Esophagus muscularis mucosa (tissue), 3 donors: ENCODE measurements at regions not wholly inside any gene's neighbourhood (a gene's known extent, or its start where the extent isn't known, plus 50 kb on each side); places are given as distances from the start of the nearest gene placed in this dataset.

ENCODE experiments used
- POLR2A ChIP-seq: fragments of 450-650 bp; IDR thresholded peaks from one replicate; pipeline ENCODE4 v1.6.1; 2017; ENCODE audit warnings: antibody characterized with exemption, moderate library complexity, mild to moderate bottlenecking, low read depth
- POLR2AphosphoS5 ChIP-seq, 2 donors: sonication (generic); formaldehyde crosslinking; IDR thresholded peaks; one replicate each; pipeline ENCODE4 v1.6.1; 2017; ENCODE audit warnings: antibody characterized with exemption in 2 of 2
- TF ChIP-seq, protein P1 (sequence below), 3 experiments: fragments of 200-600 bp in 2 of 3; fragments of 450-650 bp in 1 of 3; sonication (generic) in 2 of 3; IDR thresholded peaks; one replicate each; pipeline ENCODE4 v1.5.1; 2017 to 2019; ENCODE audit warnings: antibody characterized with exemption in 3 of 3, mild to moderate bottlenecking in 2 of 3, moderate library complexity in 1 of 3

DNA sequence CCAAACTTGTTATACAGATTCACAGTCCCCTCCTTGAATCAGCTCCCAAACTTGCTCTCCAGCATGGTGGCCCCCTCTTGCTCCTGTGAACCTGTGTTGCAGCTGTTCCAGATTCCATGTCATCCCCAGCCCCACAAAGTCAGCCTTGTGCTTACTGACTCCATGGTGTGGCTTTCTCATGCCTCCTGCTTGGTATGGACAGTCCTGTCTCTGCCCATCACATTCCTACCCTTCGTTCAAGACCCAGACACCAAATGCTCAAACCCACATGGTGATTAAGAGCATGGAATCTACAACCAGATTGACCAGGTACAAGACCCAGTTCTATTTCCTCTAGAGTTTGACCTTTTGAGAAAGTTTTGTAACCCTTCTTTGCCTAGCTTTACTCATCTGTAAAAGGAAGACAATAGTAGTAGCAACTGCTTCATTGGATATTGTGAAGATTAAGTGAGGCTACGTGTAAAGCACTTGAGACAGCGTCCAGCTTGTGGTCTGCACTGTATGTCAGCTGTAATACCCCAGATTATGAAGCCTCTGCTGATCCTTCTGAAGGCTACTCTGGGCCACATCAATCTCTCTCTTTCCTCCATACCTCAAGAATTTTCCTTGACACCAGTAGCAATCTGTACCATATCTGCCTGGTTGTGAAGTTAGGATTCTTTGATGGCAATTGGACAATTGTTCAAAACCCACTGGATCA lies 146.4 kb upstream of the HAAO start:
- TF ChIP-seq, protein P1, sequence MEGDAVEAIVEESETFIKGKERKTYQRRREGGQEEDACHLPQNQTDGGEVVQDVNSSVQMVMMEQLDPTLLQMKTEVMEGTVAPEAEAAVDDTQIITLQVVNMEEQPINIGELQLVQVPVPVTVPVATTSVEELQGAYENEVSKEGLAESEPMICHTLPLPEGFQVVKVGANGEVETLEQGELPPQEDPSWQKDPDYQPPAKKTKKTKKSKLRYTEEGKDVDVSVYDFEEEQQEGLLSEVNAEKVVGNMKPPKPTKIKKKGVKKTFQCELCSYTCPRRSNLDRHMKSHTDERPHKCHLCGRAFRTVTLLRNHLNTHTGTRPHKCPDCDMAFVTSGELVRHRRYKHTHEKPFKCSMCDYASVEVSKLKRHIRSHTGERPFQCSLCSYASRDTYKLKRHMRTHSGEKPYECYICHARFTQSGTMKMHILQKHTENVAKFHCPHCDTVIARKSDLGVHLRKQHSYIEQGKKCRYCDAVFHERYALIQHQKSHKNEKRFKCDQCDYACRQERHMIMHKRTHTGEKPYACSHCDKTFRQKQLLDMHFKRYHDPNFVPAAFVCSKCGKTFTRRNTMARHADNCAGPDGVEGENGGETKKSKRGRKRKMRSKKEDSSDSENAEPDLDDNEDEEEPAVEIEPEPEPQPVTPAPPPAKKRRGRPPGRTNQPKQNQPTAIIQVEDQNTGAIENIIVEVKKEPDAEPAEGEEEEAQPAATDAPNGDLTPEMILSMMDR (IDR thresholded peaks at IDR 0.05) = no peak
- no peak for TF ChIP-seq POLR2A
- no peak for TF ChIP-seq POLR2AphosphoS5 (IDR thresholded peaks at IDR 0.05)
